A549 (cell line): ENCODE measurements at regions not wholly inside any gene's neighbourhood (a gene's known extent, or its start where the extent isn't known, plus 50 kb on each side); places are given as distances from the start of the nearest gene placed in this dataset.
A peak's percentile ranks its signal among the peaks of the same experiment; 100 is the strongest.

Source experiments
- ATAC-seq, 2 experiments: fragments of 200-7000 bp in 1 of 2; fragments of >200 bp in 1 of 2; cut with Nextera tagmentation in 1 of 2; cut with Tn5 transposase in 1 of 2; 3 replicates each; pipeline versions ENCODE4 v1.8.0 to v1.9.1; 2018 to 2020; ENCODE audit warnings: mild to moderate bottlenecking in 1 of 2, moderate library complexity in 1 of 2
- CTCF ChIA-PET: fragments of 300-600 bp; sonication (Branson Sonifier 250); formaldehyde crosslinking; extraction: SDS; loops from one replicate; lab custom pipeline; 2021; ENCODE audit warnings: antibody characterized with exemption, inconsistent platforms; lab: Yijun Ruan, JAX
- POLR2A ChIA-PET: fragments of 350-600 bp; formaldehyde crosslinking; extraction: SDS; loops from one replicate; lab custom pipeline; 2021; ENCODE audit warnings: antibody characterized with exemption, inconsistent platforms; lab: Yijun Ruan, JAX
- DNase-seq, 2 experiments: peaks; one replicate each; pipeline versions ENCODE4 v3.0.0 to v3.0.0-alpha.2; 2011 to 2016; ENCODE audit warnings: low read depth in 1 of 2, low spot score in 1 of 2
- FAIRE-seq: peaks from 2 replicates; lab custom pipeline; 2011; peaks lifted over from hg19 to GRCh38; lab: Jason Lieb, UNC
- H3K27ac ChIP-seq, 2 experiments: fragments of >200 bp; sonication (Bioruptor Twin); formaldehyde crosslinking; 3 replicates each; pipeline ENCODE4 v1.5.1; 2016 to 2017
- H3K4me1 ChIP-seq: fragments of >200 bp; sonication (Bioruptor Twin); formaldehyde crosslinking; 3 replicates; pipeline ENCODE4 v1.6.1; 2016
- H3K4me2 ChIP-seq: fragments of >200 bp; sonication (Bioruptor Twin); formaldehyde crosslinking; 3 replicates; pipeline ENCODE4 v1.6.1; 2016
- H3K4me3 ChIP-seq: fragments of >200 bp; sonication (Bioruptor Twin); formaldehyde crosslinking; 3 replicates; pipeline ENCODE4 v1.5.1; 2016
- H3K9me3 ChIP-seq: fragments of >200 bp; sonication (Bioruptor Twin); formaldehyde crosslinking; 3 replicates; pipeline ENCODE4 v1.6.1; 2016
- CHD4 ChIP-seq: fragments of 200-600 bp; sonication (generic); IDR thresholded peaks from 2 replicates; pipeline ENCODE4 v1.6.1; 2016; ENCODE audit warnings: antibody characterized with exemption, mild to moderate bottlenecking, borderline replicate concordance
- EHF ChIP-seq: fragments of 250-450 bp; sonication (Bioruptor Pico); IDR thresholded peaks from 2 replicates; pipeline ENCODE4 v1.5.0; 2020; ENCODE audit warnings: mild to moderate bottlenecking
- EHMT2 ChIP-seq: fragments of 200-600 bp; sonication (generic); IDR thresholded peaks from 2 replicates; pipeline ENCODE4 v1.6.1; 2016; ENCODE audit warnings: antibody characterized with exemption, low read depth, mild to moderate bottlenecking, moderate library complexity
- FOSL2 ChIP-seq, 2 experiments: fragments of 450-650 bp in 1 of 2; fragments of >200 bp in 1 of 2; sonication (Bioruptor Twin) in 1 of 2; formaldehyde crosslinking; IDR thresholded peaks; 2 replicates each; pipeline versions ENCODE4 v1.5.0 to v1.6.1; 2016 to 2020; ENCODE audit warnings: mild to moderate bottlenecking in 1 of 2, moderate library complexity in 1 of 2
- FOXS1 ChIP-seq: fragments of 250-450 bp; sonication (Bioruptor Pico); IDR thresholded peaks from 2 replicates; pipeline ENCODE4 v1.5.0; 2020; ENCODE audit warnings: mild to moderate bottlenecking, moderate library complexity
- HEYL ChIP-seq: fragments of 250-450 bp; sonication (Bioruptor Pico); IDR thresholded peaks from 2 replicates; pipeline ENCODE4 v1.8.0; 2021; ENCODE audit warnings: mild to moderate bottlenecking, moderate library complexity
- HOXA7 ChIP-seq: fragments of 250-450 bp; sonication (Bioruptor Pico); IDR thresholded peaks from 2 replicates; pipeline ENCODE4 v1.5.0; 2020; ENCODE audit warnings: mild to moderate bottlenecking, moderate library complexity
- HOXB5 ChIP-seq: fragments of 250-450 bp; sonication (Bioruptor Pico); IDR thresholded peaks from 2 replicates; pipeline ENCODE4 v1.5.0; 2020; ENCODE audit warnings: mild to moderate bottlenecking, moderate library complexity
- NR3C1 ChIP-seq: fragments of >200 bp; sonication (Bioruptor Twin); formaldehyde crosslinking; IDR thresholded peaks from 3 replicates; pipeline ENCODE4 v1.6.1; 2017
- POLR2AphosphoS2 ChIP-seq: conservative IDR thresholded peaks from 2 replicates; pipeline ENCODE4 v1.6.1; 2012; ENCODE audit warnings: low read length, improper control_type of control experiment, inconsistent platforms
- RAD21 ChIP-seq, 2 experiments: fragments of >200 bp in 1 of 2; sonication (Bioruptor Twin) in 1 of 2; formaldehyde crosslinking in 1 of 2; IDR thresholded peaks in 1 of 2; conservative IDR thresholded peaks in 1 of 2; 2 replicates in 1 of 2; 3 replicates in 1 of 2; pipeline ENCODE4 v1.6.1; 2012 to 2018; ENCODE audit warnings: inconsistent platforms in 1 of 2
- RFX5 ChIP-seq: fragments of 450-650 bp; IDR thresholded peaks from 2 replicates; pipeline ENCODE4 v1.7.1; 2014; ENCODE audit warnings: antibody characterized with exemption, mild to moderate bottlenecking, moderate library complexity
- RNF2 ChIP-seq: fragments of 200-600 bp; sonication (generic); IDR thresholded peaks from 2 replicates; pipeline ENCODE4 v1.6.1; 2016; ENCODE audit warnings: low read depth, mild to moderate bottlenecking, antibody characterized with exemption, moderate library complexity, borderline replicate concordance
- SMC3 ChIP-seq: fragments of >200 bp; sonication (Bioruptor Twin); formaldehyde crosslinking; IDR thresholded peaks from 3 replicates; pipeline ENCODE4 v1.6.1; 2018; ENCODE audit warnings: inconsistent platforms
- TP53 ChIP-seq: fragments of 250-450 bp; sonication (Bioruptor Pico); IDR thresholded peaks from 2 replicates; pipeline ENCODE4 v1.5.0; 2021; ENCODE audit warnings: mild to moderate bottlenecking, moderate library complexity
- ZFP36 ChIP-seq: fragments of 450-650 bp; IDR thresholded peaks from 2 replicates; pipeline ENCODE4 v1.6.1; 2014; ENCODE audit warnings: borderline replicate concordance; ENCODE audit not compliant: partially characterized antibody
- ZSCAN20 ChIP-seq: fragments of 250-450 bp; sonication (Bioruptor Pico); IDR thresholded peaks from 2 replicates; pipeline ENCODE4 v1.8.0; 2022; ENCODE audit warnings: mild to moderate bottlenecking, moderate library complexity
- WGBS: methylation state at CpG from one replicate; pipeline ENCODE4 v1.1.6; 2017; ENCODE audit errors: missing lambda C conversion rate; 5-methylcytosine and 5-hydroxymethylcytosine counted together
- TF ChIP-seq, protein P1 (sequence below): fragments of 250-450 bp; sonication (Bioruptor Pico); IDR thresholded peaks from 2 replicates; pipeline ENCODE4 v1.5.0; 2021; ENCODE audit warnings: mild to moderate bottlenecking, moderate library complexity, borderline replicate concordance
- TF ChIP-seq, protein P2 (sequence below): IDR thresholded peaks from 2 replicates; pipeline ENCODE4 v1.6.1; 2012; ENCODE audit warnings: low read depth, borderline replicate concordance
- TF ChIP-seq, protein P3 (sequence below): fragments of 250-450 bp; sonication (Bioruptor Pico); IDR thresholded peaks from 2 replicates; pipeline ENCODE4 v1.5.0; 2020; ENCODE audit warnings: low read depth, mild to moderate bottlenecking, moderate library complexity
- TF ChIP-seq, protein P4 (sequence below): fragments of >200 bp; sonication (Bioruptor Twin); formaldehyde crosslinking; IDR thresholded peaks from 3 replicates; pipeline ENCODE4 v1.6.1; 2016
- TF ChIP-seq, protein P5 (sequence below): fragments of >200 bp; sonication (Bioruptor Twin); formaldehyde crosslinking; IDR thresholded peaks from 3 replicates; pipeline ENCODE4 v1.5.1; 2016

DNA sequence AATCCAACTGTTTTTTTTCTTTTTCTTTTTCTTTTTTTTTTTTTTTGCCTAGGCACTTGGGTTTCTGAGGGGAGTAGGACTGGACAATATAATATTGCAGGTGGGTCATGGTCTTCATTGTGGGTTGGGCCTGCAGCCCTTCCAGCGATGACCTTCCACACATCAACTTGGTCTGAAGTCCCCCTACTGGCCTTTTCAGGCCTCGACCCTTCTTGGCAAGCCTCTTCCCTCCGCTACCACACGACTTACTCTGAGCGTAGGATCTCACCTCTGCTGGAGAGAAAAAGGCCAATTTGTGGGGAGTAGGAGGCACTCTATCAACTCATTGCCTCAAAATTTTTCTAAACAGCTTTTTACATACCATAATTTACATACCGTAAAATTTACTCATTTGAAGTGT, 51.1 kb upstream of the GRIK3 start:
- peak; percentile 3 to 9 for DNase-seq
- 33% methylated on average over 6 of the region's 6 CpGs for WGBS
- H3K9me3 ChIP-seq: no peaks in the 10 kb centered on the region
- ChIA-PET POLR2A (no interaction called here), CTCF (interaction anchor here (0.6 kb wide), 1 partner anchor 495 kb away, joined by 3 read pairs; no protein-coding TSS in a partner anchor)
- TF ChIP-seq FOSL2 (IDR thresholded peaks at IDR 0.05): no peak
- TF ChIP-seq FOSL2 (CRISPR knock-in tag; IDR thresholded peaks at IDR 0.05): no peak
- TF ChIP-seq, protein P1, sequence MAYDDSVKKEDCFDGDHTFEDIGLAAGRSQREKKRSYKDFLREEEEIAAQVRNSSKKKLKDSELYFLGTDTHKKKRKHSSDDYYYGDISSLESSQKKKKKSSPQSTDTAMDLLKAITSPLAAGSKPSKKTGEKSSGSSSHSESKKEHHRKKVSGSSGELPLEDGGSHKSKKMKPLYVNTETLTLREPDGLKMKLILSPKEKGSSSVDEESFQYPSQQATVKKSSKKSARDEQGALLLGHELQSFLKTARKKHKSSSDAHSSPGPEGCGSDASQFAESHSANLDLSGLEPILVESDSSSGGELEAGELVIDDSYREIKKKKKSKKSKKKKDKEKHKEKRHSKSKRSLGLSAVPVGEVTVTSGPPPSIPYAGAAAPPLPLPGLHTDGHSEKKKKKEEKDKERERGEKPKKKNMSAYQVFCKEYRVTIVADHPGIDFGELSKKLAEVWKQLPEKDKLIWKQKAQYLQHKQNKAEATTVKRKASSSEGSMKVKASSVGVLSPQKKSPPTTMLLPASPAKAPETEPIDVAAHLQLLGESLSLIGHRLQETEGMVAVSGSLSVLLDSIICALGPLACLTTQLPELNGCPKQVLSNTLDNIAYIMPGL: no peak
- TF ChIP-seq SMC3: no peak
- TF ChIP-seq RFX5: no peak
- no peak for TF ChIP-seq RNF2
- no peak for TF ChIP-seq EHMT2
- no peak for TF ChIP-seq POLR2AphosphoS2
- no peak for TF ChIP-seq ZFP36
- TF ChIP-seq NR3C1: no peak
- TF ChIP-seq HOXA7 (CRISPR knock-in tag): no peak
- TF ChIP-seq, protein P2, sequence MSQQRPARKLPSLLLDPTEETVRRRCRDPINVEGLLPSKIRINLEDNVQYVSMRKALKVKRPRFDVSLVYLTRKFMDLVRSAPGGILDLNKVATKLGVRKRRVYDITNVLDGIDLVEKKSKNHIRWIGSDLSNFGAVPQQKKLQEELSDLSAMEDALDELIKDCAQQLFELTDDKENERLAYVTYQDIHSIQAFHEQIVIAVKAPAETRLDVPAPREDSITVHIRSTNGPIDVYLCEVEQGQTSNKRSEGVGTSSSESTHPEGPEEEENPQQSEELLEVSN: no peak
- TF ChIP-seq, protein P3, sequence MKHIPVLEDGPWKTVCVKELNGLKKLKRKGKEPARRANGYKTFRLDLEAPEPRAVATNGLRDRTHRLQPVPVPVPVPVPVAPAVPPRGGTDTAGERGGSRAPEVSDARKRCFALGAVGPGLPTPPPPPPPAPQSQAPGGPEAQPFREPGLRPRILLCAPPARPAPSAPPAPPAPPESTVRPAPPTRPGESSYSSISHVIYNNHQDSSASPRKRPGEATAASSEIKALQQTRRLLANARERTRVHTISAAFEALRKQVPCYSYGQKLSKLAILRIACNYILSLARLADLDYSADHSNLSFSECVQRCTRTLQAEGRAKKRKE (CRISPR knock-in tag): no peak
- no peak for TF ChIP-seq CHD4
- no peak for TF ChIP-seq HEYL (CRISPR knock-in tag)
- no peak for TF ChIP-seq TP53
- TF ChIP-seq, protein P4, sequence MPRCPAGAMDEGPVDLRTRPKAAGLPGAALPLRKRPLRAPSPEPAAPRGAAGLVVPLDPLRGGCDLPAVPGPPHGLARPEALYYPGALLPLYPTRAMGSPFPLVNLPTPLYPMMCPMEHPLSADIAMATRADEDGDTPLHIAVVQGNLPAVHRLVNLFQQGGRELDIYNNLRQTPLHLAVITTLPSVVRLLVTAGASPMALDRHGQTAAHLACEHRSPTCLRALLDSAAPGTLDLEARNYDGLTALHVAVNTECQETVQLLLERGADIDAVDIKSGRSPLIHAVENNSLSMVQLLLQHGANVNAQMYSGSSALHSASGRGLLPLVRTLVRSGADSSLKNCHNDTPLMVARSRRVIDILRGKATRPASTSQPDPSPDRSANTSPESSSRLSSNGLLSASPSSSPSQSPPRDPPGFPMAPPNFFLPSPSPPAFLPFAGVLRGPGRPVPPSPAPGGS: no peak
- TF ChIP-seq EHF (CRISPR knock-in tag): no peak
- H3K4me3 ChIP-seq: no peak overlapping the region
- peak in 1 of 2 experiments; percentile 67; a peak in 3 of 6 replicates for ATAC-seq
- H3K4me2 ChIP-seq: no peak overlapping the region
- H3K4me1 ChIP-seq: no peaks in the 10 kb centered on the region
- H3K27ac ChIP-seq: no peak overlapping the region
- FAIRE-seq: no peak

DNA sequence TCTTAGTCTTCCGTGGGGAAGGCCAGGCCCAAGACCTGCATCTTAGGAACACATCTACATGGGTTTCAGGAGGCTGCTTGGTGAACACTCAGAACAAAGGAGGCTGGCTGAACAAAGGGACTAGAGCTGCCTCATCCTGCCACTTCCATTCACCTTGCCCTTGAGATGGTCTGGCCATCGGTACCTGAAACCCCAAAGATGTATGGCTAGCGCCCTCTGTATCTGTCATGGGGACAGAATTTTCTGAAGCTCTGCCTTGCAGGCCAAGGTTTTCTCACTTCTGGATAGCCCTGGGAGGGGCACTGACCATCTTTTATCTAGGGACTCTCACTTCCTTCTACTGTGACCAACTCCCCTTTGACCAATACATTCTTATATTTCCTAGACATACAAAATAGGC, 55.4 kb upstream of the GRIK3 start:
- no peaks in the 10 kb centered on the region for H3K9me3 ChIP-seq
- FAIRE-seq: no peak
- no peak for TF ChIP-seq ZSCAN20 (CRISPR knock-in tag)
- TF ChIP-seq, protein P3 (CRISPR knock-in tag): no peak
- no peak for TF ChIP-seq FOXS1 (CRISPR knock-in tag)
- no peak for TF ChIP-seq RAD21 (conservative IDR thresholded peaks at IDR 0.05 in 1 of 2, IDR thresholded peaks at IDR 0.05 in 1 of 2)
- TF ChIP-seq RNF2: no peak
- TF ChIP-seq HOXB5 (CRISPR knock-in tag): no peak
- TF ChIP-seq, protein P5, sequence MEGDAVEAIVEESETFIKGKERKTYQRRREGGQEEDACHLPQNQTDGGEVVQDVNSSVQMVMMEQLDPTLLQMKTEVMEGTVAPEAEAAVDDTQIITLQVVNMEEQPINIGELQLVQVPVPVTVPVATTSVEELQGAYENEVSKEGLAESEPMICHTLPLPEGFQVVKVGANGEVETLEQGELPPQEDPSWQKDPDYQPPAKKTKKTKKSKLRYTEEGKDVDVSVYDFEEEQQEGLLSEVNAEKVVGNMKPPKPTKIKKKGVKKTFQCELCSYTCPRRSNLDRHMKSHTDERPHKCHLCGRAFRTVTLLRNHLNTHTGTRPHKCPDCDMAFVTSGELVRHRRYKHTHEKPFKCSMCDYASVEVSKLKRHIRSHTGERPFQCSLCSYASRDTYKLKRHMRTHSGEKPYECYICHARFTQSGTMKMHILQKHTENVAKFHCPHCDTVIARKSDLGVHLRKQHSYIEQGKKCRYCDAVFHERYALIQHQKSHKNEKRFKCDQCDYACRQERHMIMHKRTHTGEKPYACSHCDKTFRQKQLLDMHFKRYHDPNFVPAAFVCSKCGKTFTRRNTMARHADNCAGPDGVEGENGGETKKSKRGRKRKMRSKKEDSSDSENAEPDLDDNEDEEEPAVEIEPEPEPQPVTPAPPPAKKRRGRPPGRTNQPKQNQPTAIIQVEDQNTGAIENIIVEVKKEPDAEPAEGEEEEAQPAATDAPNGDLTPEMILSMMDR: no peak
- no peak overlapping the region for H3K4me3 ChIP-seq
- no peak for ATAC-seq
- WGBS: 6% methylated on average over 3 of the region's 3 CpGs
- H3K4me2 ChIP-seq: no peak overlapping the region
- POLR2A ChIA-PET: no interaction called here
- no peak for DNase-seq
- CTCF ChIA-PET: interaction anchor here (1.3 kb wide), 1 partner anchor 345 kb away, joined by 3 read pairs; no protein-coding TSS in a partner anchor
- no peaks in the 10 kb centered on the region for H3K4me1 ChIP-seq
- no peak overlapping the region for H3K27ac ChIP-seq
